ENCODE measurements at regions not wholly inside any gene's neighbourhood (a gene's known extent, or its start where the extent isn't known, plus 50 kb on each side); places are given as distances from the start of the nearest gene placed in this dataset.
A peak's percentile ranks its signal among the peaks of the same experiment; 100 is the strongest.
"Not testable (repeated sequence)": the region's sequence is repeated elsewhere in the genome, so short reads cannot be mapped to it uniquely, and the experiment has no call there.

- Mint-ChIP-seq H3K4me1 (peaks cover 4% of the 10 kb centered on the region), H3K9me3 (no peaks in the 10 kb centered on the region), H3K4me3 (no peak overlapping the region), H3K27ac (no peak overlapping the region), H3K27me3 (peaks cover 11% of the 10 kb centered on the region), H3K36me3 (ENCODE audit: low read depth) (no peaks in the 10 kb centered on the region)
- ATAC-seq (no peak), DNase-seq (no peak)
These were observed 66.1 kb upstream of the VPREB1 start for GRCh38 chr22:22178355-22178965.

- DNase-seq, result no peak
- H3K27ac Mint-ChIP-seq, result no peak overlapping the region
- ATAC-seq, result no peak
- peaks cover 7% of the 10 kb centered on the region for H3K27me3 Mint-ChIP-seq
- no peaks in the 10 kb centered on the region for H3K9me3 Mint-ChIP-seq
- H3K4me3 Mint-ChIP-seq, result no peak overlapping the region
- peaks cover 4% of the 10 kb centered on the region for H3K4me1 Mint-ChIP-seq
- no peaks in the 10 kb centered on the region for H3K36me3 Mint-ChIP-seq (ENCODE audit: low read depth)
These were observed 67.5 kb upstream of the VPREB1 start for GRCh38 chr22:22176929-22177616.

- not testable (repeated sequence) for H3K4me3 Mint-ChIP-seq; H3K27me3 Mint-ChIP-seq; H3K27ac Mint-ChIP-seq; DNase-seq; H3K9me3 Mint-ChIP-seq; H3K36me3 Mint-ChIP-seq (ENCODE audit: low read depth); ATAC-seq
- H3K4me1 Mint-ChIP-seq, result peaks cover 18% of the 10 kb centered on the region
These were observed 71.5 kb upstream of the VPREB1 start for GRCh38 chr22:22172896-22173628.

GRCh38 chr22:22171357-22172218, 73.0 kb upstream of the VPREB1 start:
- H3K9me3 Mint-ChIP-seq, result no peaks in the 10 kb centered on the region

GRCh38 chr22:22169923-22170322, 74.7 kb upstream of the VPREB1 start:
- Mint-ChIP-seq H3K4me1 (peaks cover 25% of the 10 kb centered on the region), H3K27ac (no peak overlapping the region), H3K4me3 (peak overlapping the region; percentile 32)

More at GRCh38 chr22:22171357-22172218, 73.0 kb upstream of the VPREB1 start:
- Mint-ChIP-seq H3K4me3 (no peak overlapping the region), H3K27me3 (peaks cover 1% of the 10 kb centered on the region), H3K4me1 (peaks cover 25% of the 10 kb centered on the region), H3K36me3 (ENCODE audit: low read depth) (no peaks in the 10 kb centered on the region), H3K27ac (no peak overlapping the region)
- ATAC-seq, result no peak
- no peak for DNase-seq

GRCh38 chr22:22168941-22169867, 75.4 kb upstream of the VPREB1 start:
- H3K36me3 Mint-ChIP-seq (ENCODE audit: low read depth), result no peaks in the 10 kb centered on the region
- H3K4me1 Mint-ChIP-seq, result peaks cover 29% of the 10 kb centered on the region
- ATAC-seq (no peak), DNase-seq (no peak)
- H3K9me3 Mint-ChIP-seq, result no peaks in the 10 kb centered on the region
- no peaks in the 10 kb centered on the region for H3K27me3 Mint-ChIP-seq
- no peak overlapping the region for H3K4me3 Mint-ChIP-seq
- H3K27ac Mint-ChIP-seq, result no peak overlapping the region

More at GRCh38 chr22:22169923-22170322, 74.7 kb upstream of the VPREB1 start:
- no peaks in the 10 kb centered on the region for H3K36me3 Mint-ChIP-seq (ENCODE audit: low read depth)
- no peaks in the 10 kb centered on the region for H3K9me3 Mint-ChIP-seq
- H3K27me3 Mint-ChIP-seq, result peaks cover 1% of the 10 kb centered on the region
- ATAC-seq, result no peak
- no peak for DNase-seq

DNA sequence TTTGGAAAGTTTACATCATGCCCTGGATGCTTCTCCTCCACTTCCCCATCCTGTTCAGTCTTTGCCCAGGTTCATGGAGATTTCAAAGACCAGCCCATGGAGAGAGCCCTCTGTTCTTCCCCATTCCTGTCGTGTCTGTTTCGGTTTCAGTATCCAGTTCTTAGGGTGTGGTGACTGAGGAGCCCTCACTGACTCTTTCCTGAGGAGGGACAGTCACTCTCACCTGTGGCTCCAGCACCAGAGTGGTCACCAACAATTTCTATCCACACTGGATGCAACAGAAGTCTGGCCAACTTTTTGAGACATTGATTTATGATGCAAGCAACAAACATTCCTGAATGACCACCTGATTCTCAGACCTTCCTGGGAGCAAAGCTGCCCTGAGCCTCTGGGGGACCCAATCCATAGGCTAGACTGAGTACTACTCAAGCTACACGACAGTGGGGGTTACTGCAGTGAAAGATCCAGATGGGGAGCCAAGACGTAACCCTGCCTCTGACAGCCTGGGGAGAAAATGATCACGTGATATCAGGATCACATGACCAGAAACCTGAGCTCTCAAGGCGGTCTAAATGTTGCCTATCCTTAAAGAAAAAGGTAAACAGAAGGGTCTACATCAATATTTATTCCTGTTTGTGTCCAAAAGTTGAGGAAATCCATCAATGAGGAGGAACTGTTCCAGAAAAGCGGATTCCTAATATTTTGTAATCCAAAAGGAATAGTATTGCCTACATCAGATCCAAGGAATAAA, 76.2 kb upstream of the VPREB1 start:
- peak; percentile 34 for ATAC-seq
- peak overlapping the region; percentile 72 for H3K27ac Mint-ChIP-seq

DNA sequence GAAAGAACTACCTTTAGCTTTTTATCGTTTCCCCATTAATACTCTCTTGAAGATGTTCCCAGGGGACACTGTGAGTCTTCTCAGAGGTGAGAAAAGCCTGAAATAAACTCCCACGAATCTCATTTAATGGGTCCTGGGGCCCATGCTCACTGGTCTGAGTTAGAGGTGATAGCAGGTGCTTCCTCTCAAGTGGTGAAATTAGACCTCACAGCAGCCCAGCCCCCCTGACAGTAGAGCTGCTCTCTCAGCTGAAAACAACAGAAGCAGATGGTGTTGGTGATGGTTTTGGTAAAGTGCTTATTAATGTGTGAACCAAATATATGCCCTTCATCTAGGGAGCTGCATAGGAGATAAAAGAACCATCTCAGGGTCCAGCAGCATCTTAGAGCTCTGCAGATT, 76.8 kb upstream of the VPREB1 start:
- Mint-ChIP-seq H3K27ac (peak overlapping the region; percentile 72), H3K27me3 (no peaks in the 10 kb centered on the region), H3K36me3 (ENCODE audit: low read depth) (no peaks in the 10 kb centered on the region), H3K4me3 (peak overlapping the region; percentile 52), H3K4me1 (peaks cover 29% of the 10 kb centered on the region), H3K9me3 (no peaks in the 10 kb centered on the region)
- peak; percentile 45 for ATAC-seq
- no peak for DNase-seq

More for the DNA sequence above, 76.2 kb upstream of the VPREB1 start:
- no peaks in the 10 kb centered on the region for H3K27me3 Mint-ChIP-seq
- no peaks in the 10 kb centered on the region for H3K36me3 Mint-ChIP-seq (ENCODE audit: low read depth)
- peak overlapping the region; percentile 52 for H3K4me3 Mint-ChIP-seq
- H3K4me1 Mint-ChIP-seq, result peaks cover 29% of the 10 kb centered on the region
- H3K9me3 Mint-ChIP-seq, result no peaks in the 10 kb centered on the region
- no peak for DNase-seq

DNA sequence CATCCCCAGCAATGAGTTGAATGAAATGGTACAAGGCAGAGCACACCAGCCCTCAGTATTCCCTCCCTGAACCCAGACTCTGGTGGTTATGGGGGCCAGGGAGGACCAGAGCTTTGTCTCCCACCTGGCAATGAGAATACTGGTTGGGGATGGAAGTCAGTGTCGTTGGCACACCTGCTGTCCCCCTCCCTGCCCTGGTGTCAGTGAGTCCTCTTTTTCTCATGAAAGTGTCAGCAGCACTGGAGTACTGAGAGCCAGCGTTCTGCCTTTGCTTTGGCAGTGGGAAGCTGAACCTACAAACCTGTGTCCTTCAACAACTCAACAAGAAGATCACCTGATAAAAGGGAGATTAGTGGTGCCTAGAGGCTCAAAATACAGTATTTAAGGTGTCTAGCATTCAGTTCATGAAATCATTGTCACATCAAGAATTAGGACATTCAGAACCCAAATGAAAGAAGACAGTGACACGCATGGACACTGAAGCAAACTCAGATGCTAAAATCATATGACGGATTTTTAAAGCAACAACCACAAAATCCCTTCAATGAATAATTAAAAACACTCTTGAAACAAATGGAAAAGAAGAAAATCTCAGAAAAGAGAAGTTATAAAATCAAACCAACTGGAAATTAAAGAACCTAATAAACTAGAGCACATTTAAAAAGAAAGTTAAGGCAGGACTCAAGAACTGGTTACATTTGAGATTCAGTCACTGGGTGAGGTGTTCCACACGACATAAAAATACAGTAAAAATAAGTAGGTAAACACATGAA, 77.5 kb upstream of the VPREB1 start:
- ATAC-seq (no peak), DNase-seq (no peak)
- H3K9me3 Mint-ChIP-seq, result no peaks in the 10 kb centered on the region
- no peaks in the 10 kb centered on the region for H3K36me3 Mint-ChIP-seq (ENCODE audit: low read depth)
- no peak overlapping the region for H3K4me3 Mint-ChIP-seq
- no peaks in the 10 kb centered on the region for H3K27me3 Mint-ChIP-seq
- no peak overlapping the region for H3K27ac Mint-ChIP-seq
- H3K4me1 Mint-ChIP-seq, result peaks cover 29% of the 10 kb centered on the region

DNA sequence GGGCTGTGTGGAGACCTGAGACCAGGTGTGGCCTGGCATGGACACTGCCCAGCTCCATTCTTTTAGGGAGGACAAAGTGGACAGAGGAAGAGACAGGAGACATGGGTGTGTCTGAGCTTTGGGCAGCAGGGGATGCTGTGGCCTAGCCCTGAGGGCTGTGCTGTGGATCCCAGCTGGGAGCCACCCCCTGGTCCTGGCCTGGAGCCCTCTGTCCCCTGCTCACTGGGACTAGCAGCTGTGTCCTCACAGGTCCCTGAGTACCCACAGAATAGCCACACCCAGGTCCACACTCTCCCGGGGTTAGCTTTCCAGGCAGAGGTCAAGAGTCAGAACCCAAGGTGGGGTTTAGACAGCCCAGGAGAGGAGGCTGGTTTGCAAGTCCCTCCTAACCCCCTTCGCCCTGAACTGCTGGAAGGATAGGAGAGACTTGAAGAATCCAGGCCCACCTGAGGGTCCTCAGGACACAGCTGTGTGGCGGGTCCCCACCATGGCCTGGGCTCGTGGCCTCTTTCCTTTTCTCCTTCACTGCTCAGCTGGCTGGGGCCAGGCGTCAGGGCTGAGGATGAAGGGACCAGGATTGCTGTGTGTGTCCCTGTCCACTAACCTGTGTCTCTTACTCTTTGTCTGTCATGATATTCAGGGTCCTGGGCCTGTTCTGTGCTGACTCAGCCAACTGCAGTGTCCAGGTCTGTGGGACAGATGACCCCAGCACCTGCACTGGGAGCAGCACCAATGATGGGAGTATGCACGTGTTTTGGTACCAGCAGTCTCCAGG, 78.5 kb upstream of the VPREB1 start:
- Mint-ChIP-seq H3K4me3 (no peak overlapping the region), H3K9me3 (no peaks in the 10 kb centered on the region), H3K27me3 (no peaks in the 10 kb centered on the region), H3K36me3 (ENCODE audit: low read depth) (no peaks in the 10 kb centered on the region), H3K27ac (no peak overlapping the region), H3K4me1 (peaks cover 26% of the 10 kb centered on the region)
- no peak for ATAC-seq
- DNase-seq, result no peak

- H3K36me3 Mint-ChIP-seq (ENCODE audit: low read depth), result no peaks in the 10 kb centered on the region
- no peak for DNase-seq
These were observed 79.9 kb upstream of the VPREB1 start for GRCh38 chr22:22164541-22165272.

More at GRCh38 chr22:22164541-22165272, 79.9 kb upstream of the VPREB1 start:
- H3K27me3 Mint-ChIP-seq, result no peaks in the 10 kb centered on the region
- no peak overlapping the region for H3K27ac Mint-ChIP-seq
- H3K4me3 Mint-ChIP-seq, result no peak overlapping the region
- H3K9me3 Mint-ChIP-seq, result no peaks in the 10 kb centered on the region
- peaks cover 21% of the 10 kb centered on the region for H3K4me1 Mint-ChIP-seq
- ATAC-seq, result no peak

Data from activated naive CD8-positive, alpha-beta T cell treated with anti-CD3 and anti-CD28 coated beads, Interleukin-2, amount 50 U/mL, for 24 hours (primary cell).